ENCODE measurements at regions not wholly inside any gene's neighbourhood (a gene's known extent, or its start where the extent isn't known, plus 50 kb on each side); places are given as distances from the start of the nearest gene placed in this dataset.

- TF ChIP-seq, protein P1, sequence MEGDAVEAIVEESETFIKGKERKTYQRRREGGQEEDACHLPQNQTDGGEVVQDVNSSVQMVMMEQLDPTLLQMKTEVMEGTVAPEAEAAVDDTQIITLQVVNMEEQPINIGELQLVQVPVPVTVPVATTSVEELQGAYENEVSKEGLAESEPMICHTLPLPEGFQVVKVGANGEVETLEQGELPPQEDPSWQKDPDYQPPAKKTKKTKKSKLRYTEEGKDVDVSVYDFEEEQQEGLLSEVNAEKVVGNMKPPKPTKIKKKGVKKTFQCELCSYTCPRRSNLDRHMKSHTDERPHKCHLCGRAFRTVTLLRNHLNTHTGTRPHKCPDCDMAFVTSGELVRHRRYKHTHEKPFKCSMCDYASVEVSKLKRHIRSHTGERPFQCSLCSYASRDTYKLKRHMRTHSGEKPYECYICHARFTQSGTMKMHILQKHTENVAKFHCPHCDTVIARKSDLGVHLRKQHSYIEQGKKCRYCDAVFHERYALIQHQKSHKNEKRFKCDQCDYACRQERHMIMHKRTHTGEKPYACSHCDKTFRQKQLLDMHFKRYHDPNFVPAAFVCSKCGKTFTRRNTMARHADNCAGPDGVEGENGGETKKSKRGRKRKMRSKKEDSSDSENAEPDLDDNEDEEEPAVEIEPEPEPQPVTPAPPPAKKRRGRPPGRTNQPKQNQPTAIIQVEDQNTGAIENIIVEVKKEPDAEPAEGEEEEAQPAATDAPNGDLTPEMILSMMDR (IDR thresholded peaks at IDR 0.05; ENCODE audit: insufficient read depth, low read depth, low read length): no peak
- TF ChIP-seq EZH2 (IDR thresholded peaks at IDR 0.05; ENCODE audit: insufficient read depth, low read length): no peak
- no peaks in the 10 kb centered on the region for H3K9me3 Mint-ChIP-seq (ENCODE audit: unreplicated experiment)
- H3K36me3 ChIP-seq (ENCODE audit: insufficient read depth, low read length): no peaks in the 10 kb centered on the region
- no peaks in the 10 kb centered on the region for H4K20me1 ChIP-seq (ENCODE audit: insufficient read depth, low read length)
- no peak overlapping the region for H3K9ac ChIP-seq (ENCODE audit: low read length)
- H3K4me2 ChIP-seq (ENCODE audit: low read length): no peak overlapping the region
- H3K36me3 Mint-ChIP-seq (ENCODE audit: low read depth, unreplicated experiment): no peaks in the 10 kb centered on the region
- H3K4me3 Mint-ChIP-seq (ENCODE audit: unreplicated experiment): no peak overlapping the region
- no peaks in the 10 kb centered on the region for H3K9me3 ChIP-seq (ENCODE audit: insufficient read depth, low read depth, low read length)
- DNase-seq (ENCODE audit: low read depth) (peak; percentile 51), FAIRE-seq (no peak)
- peaks cover 10% of the 10 kb centered on the region for H3K4me1 ChIP-seq (ENCODE audit: insufficient read depth, low read length)
- H3K27ac ChIP-seq (ENCODE audit: low read depth, low read length): no peak overlapping the region
- H3K4me1 Mint-ChIP-seq (ENCODE audit: low read depth, unreplicated experiment): peaks cover 26% of the 10 kb centered on the region
- H3K27me3 Mint-ChIP-seq (ENCODE audit: low read depth, unreplicated experiment): no peaks in the 10 kb centered on the region
- no peaks in the 10 kb centered on the region for H3K79me2 ChIP-seq (ENCODE audit: insufficient read depth, low read length)
- H3K27ac Mint-ChIP-seq (ENCODE audit: unreplicated experiment): no peak overlapping the region
- no peaks in the 10 kb centered on the region for H3K27me3 ChIP-seq (ENCODE audit: insufficient read depth, low read length)
- H2AFZ ChIP-seq (ENCODE audit: low read depth, low read length): no peak overlapping the region
- H3K4me3 ChIP-seq (ENCODE audit: insufficient read depth, low read depth, low read length): no peak overlapping the region
Measured at GRCh38 chr11:109862835-109863234, 230.4 kb upstream of the ZC3H12C start.

DNA sequence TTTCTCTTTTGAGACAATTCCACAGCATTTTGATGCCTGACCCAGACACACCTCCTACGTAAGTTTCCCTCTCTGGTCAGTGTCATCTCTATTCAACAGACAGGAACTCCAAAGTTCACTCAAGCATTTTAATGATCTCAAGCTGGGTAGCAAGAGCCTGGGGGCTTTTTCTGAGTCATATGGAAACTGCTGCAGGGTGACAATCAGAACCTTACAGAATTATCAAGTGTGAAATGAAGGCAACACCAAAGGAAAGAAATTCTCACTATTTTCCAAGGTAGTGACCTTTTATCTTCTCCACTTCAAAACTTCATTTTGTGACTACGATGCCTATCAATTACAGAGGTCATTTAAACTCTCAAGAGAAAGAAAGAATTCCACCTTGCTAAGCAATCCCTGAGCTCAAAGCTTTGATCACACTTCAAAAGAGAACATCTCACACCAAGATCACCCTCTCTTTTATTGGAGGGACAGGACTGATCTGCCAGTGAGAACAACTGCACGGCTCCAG is 229.0 kb upstream of the ZC3H12C start:
- H3K4me3 Mint-ChIP-seq (ENCODE audit: unreplicated experiment): no peak overlapping the region
- no peaks in the 10 kb centered on the region for H3K9me3 Mint-ChIP-seq (ENCODE audit: unreplicated experiment)
- Histone ChIP-seq H3K79me2 (ENCODE audit: insufficient read depth, low read length) (no peaks in the 10 kb centered on the region), H3K36me3 (ENCODE audit: insufficient read depth, low read length) (no peaks in the 10 kb centered on the region), H3K9ac (ENCODE audit: low read length) (no peak overlapping the region), H3K27ac (ENCODE audit: low read depth, low read length) (no peak overlapping the region), H3K4me2 (ENCODE audit: low read length) (no peak overlapping the region), H3K4me1 (ENCODE audit: insufficient read depth, low read length) (peaks cover 8% of the 10 kb centered on the region), H3K4me3 (ENCODE audit: insufficient read depth, low read depth, low read length) (no peak overlapping the region), H4K20me1 (ENCODE audit: insufficient read depth, low read length) (no peaks in the 10 kb centered on the region), H3K9me3 (ENCODE audit: insufficient read depth, low read depth, low read length) (no peaks in the 10 kb centered on the region), H2AFZ (ENCODE audit: low read depth, low read length) (no peak overlapping the region), H3K27me3 (ENCODE audit: insufficient read depth, low read length) (no peaks in the 10 kb centered on the region)
- TF ChIP-seq, protein P1 (IDR thresholded peaks at IDR 0.05; ENCODE audit: insufficient read depth, low read depth, low read length): no peak
- no peak for TF ChIP-seq EZH2 (IDR thresholded peaks at IDR 0.05; ENCODE audit: insufficient read depth, low read length)
- FAIRE-seq (no peak), DNase-seq (ENCODE audit: low read depth) (peak; percentile 82)
- no peaks in the 10 kb centered on the region for H3K36me3 Mint-ChIP-seq (ENCODE audit: low read depth, unreplicated experiment)
- H3K4me1 Mint-ChIP-seq (ENCODE audit: low read depth, unreplicated experiment): peaks cover 18% of the 10 kb centered on the region
- no peak overlapping the region for H3K27ac Mint-ChIP-seq (ENCODE audit: unreplicated experiment)
- H3K27me3 Mint-ChIP-seq (ENCODE audit: low read depth, unreplicated experiment): no peaks in the 10 kb centered on the region

GRCh38 chr11:109864834-109865547 is 228.2 kb upstream of the ZC3H12C start:
- Histone ChIP-seq H3K27ac (ENCODE audit: low read depth, low read length) (no peak overlapping the region), H3K9me3 (ENCODE audit: insufficient read depth, low read depth, low read length) (no peaks in the 10 kb centered on the region), H3K4me2 (ENCODE audit: low read length) (no peak overlapping the region), H3K4me3 (ENCODE audit: insufficient read depth, low read depth, low read length) (no peak overlapping the region), H3K36me3 (ENCODE audit: insufficient read depth, low read length) (no peaks in the 10 kb centered on the region), H2AFZ (ENCODE audit: low read depth, low read length) (no peak overlapping the region), H3K4me1 (ENCODE audit: insufficient read depth, low read length) (peaks cover 2% of the 10 kb centered on the region), H4K20me1 (ENCODE audit: insufficient read depth, low read length) (no peaks in the 10 kb centered on the region), H3K9ac (ENCODE audit: low read length) (no peak overlapping the region), H3K27me3 (ENCODE audit: insufficient read depth, low read length) (no peaks in the 10 kb centered on the region), H3K79me2 (ENCODE audit: insufficient read depth, low read length) (no peaks in the 10 kb centered on the region)
- Mint-ChIP-seq H3K4me1 (ENCODE audit: low read depth, unreplicated experiment) (peaks cover 11% of the 10 kb centered on the region), H3K36me3 (ENCODE audit: low read depth, unreplicated experiment) (no peaks in the 10 kb centered on the region), H3K4me3 (ENCODE audit: unreplicated experiment) (no peak overlapping the region), H3K9me3 (ENCODE audit: unreplicated experiment) (no peaks in the 10 kb centered on the region), H3K27me3 (ENCODE audit: low read depth, unreplicated experiment) (no peaks in the 10 kb centered on the region), H3K27ac (ENCODE audit: unreplicated experiment) (peak overlapping the region; percentile 7)
- DNase-seq (ENCODE audit: low read depth) (peak; percentile 58), FAIRE-seq (no peak)
- TF ChIP-seq, protein P1 (IDR thresholded peaks at IDR 0.05; ENCODE audit: insufficient read depth, low read depth, low read length): no peak
- no peak for TF ChIP-seq EZH2 (IDR thresholded peaks at IDR 0.05; ENCODE audit: insufficient read depth, low read length)
